ENCODE measurements at regions not wholly inside any gene's neighbourhood (a gene's known extent, or its start where the extent isn't known, plus 50 kb on each side); places are given as distances from the start of the nearest gene placed in this dataset.
"Not testable (repeated sequence)": the region's sequence is repeated elsewhere in the genome, so short reads cannot be mapped to it uniquely, and the experiment has no call there.

DNA sequence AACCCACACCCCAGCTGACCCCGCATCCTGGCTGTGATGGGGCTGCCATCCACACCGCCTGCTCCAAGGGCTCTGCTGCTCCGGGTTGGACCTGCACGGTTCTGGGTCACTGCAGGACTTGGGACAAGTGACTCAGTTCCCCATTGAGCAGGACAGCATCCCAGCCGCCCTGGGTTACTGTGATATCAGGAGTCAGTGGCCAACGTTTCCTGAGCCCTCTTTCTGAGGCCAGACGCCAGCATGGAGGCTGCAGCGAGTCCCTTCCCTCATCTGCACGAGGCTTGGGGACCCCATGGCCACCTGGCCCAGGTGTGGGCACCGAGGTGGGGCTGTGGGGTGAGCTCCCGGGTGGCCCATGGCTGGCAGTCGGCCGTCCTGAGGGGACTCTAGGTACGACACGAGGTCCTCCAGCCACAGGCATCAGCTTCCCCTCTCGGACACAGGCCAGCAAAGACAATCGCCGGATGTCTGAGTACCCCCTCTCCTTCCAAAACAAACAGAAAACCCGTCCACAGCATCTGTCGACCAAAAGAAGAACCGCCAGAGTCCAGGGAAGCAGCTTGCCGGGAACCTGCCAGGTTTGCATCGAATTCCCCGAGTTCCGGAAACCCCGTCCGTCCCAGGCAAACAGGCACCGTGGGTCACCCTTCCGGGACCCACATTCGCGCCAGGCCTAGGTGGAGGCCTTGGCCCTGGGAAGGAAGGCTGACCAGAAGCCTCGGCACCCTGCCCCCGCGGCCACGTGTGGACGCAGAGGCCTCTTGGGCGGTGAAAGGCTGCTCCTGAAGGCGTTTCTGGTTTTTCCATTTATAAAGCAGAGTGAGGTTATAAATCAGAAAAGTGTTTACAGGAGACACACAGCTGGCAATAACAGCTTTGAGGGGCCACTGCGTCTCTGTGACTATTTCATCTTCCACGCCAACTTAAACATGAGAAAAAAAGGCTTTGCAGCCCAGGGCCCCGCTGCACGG is 136.0 kb downstream of the FAM53A start:
- Mint-ChIP-seq H3K27me3 (peaks cover 13% of the 10 kb centered on the region), H3K36me3 (no peaks in the 10 kb centered on the region), H3K9me3 (no peaks in the 10 kb centered on the region), H3K27ac (no peak overlapping the region), H3K4me3 (peak overlapping the region; percentile 11), H3K4me1 (no peaks in the 10 kb centered on the region)
- ATAC-seq (ENCODE audit: low read depth) (no peak), DNase-seq (ENCODE audit: low spot score in 2 of 2) (no peak)

DNA sequence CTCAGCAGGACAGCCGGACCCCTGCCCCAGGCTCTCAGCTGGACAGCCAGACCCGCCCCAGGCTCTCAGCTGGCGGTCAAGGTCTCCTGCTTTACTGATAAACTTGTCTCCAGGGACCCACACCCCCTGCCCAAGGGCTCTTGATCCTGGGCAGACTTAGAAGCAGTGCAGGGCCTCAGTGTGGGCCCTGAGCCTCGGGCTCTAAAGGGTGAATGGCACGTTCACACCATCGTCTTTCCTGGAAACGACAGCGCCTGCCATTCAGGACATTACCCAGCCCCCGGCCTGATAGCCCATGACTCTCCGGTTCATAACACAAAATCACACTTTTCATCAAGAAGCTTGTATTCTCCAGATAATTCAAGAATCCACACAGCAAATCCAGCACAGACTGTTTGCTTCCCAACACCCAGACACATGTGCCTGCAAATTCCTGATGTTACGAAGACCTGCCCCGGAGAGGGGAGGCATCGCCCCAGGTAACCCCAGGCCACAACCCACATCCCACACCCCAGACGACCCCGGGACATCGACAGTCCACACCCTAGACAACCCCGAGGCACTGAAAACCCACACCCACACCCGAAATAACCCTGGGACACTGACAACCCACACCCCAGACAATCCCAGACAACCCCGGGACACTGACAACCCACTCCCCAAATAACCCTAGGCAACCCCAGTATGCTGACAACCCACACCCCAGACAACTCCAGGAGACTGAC is 136.8 kb downstream of the FAM53A start:
- Mint-ChIP-seq H3K9me3 (no peaks in the 10 kb centered on the region), H3K4me1 (no peaks in the 10 kb centered on the region), H3K27me3 (peaks cover 13% of the 10 kb centered on the region), H3K4me3 (no peak overlapping the region), H3K36me3 (no peaks in the 10 kb centered on the region), H3K27ac (no peak overlapping the region)
- DNase-seq (ENCODE audit: low spot score in 2 of 2) (no peak), ATAC-seq (ENCODE audit: low read depth) (no peak)

DNA sequence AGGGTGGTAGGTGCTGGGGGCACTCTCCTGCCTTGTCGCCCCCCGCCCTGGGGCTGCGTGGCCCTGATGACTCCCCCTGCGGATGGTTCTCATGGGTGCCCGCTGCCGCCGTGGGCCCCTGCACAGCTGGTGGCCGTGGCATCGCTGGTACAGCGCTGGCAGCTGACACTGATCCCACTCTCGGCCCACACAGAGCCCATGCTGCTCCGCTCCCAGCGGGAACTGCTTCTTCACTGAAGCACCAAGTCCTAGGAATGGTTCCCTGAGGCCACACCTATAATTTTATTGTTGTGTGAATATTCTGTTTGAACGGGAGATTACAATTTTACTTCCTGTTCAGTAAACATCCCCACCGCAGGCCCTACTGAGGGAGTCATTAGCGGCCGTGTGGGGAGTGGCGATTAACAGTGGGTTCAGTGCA is 138.6 kb upstream of the NKX1-1 start:
- Mint-ChIP-seq H3K4me3 (no peak overlapping the region), H3K27ac (no peak overlapping the region), H3K9me3 (no peaks in the 10 kb centered on the region), H3K36me3 (no peaks in the 10 kb centered on the region), H3K4me1 (no peaks in the 10 kb centered on the region), H3K27me3 (peaks cover 12% of the 10 kb centered on the region)
- no peak for ATAC-seq (ENCODE audit: low read depth)
- DNase-seq (ENCODE audit: low spot score in 2 of 2): no peak

DNA sequence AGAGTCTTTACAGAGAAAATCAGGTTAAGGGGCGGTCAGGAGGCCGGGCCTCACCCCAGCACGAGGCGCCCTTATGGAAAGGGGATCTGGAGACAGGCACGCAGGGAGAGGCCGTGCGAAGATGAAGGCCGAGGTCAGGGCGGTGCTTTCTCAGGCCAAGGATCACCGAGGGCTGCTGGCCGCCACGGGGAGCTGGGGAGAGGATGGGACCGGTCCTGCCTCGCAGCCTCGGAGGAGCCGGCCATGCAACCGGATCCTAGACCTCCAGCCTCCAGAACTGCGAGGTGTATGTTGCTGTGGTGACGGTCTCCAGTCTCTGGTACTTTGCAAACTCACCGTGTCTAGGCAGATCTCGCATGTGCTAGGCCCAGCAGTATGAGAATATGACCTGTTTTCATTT is 138.2 kb upstream of the NKX1-1 start:
- not testable (repeated sequence) for H3K4me3 Mint-ChIP-seq; H3K9me3 Mint-ChIP-seq; H3K36me3 Mint-ChIP-seq; DNase-seq (ENCODE audit: low spot score in 2 of 2); H3K27ac Mint-ChIP-seq; H3K4me1 Mint-ChIP-seq; ATAC-seq (ENCODE audit: low read depth)
- peaks cover 12% of the 10 kb centered on the region for H3K27me3 Mint-ChIP-seq

DNA sequence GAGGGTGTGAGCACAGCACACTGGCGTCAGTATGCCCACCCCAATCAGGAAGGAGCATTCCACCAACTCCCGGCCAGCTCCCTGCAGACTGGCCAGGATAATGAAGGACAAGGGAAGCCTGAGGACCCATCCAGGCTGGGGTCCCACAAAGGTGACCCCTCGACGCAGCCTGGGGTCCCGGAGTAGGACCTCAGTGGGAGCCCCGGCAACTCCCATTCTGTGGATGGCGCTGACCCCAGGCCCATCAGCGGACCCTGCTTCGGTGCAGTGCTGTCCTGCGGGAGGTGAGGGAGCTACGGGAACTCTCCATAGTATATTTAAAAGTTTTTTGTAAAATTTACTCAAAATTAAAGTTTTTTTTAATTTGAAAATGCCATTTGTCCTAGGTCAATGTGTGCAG is 137.7 kb upstream of the NKX1-1 start:
- no peak for ATAC-seq (ENCODE audit: low read depth)
- no peak for DNase-seq (ENCODE audit: low spot score in 2 of 2)
- no peak overlapping the region for H3K4me3 Mint-ChIP-seq
- H3K36me3 Mint-ChIP-seq: no peaks in the 10 kb centered on the region
- no peaks in the 10 kb centered on the region for H3K9me3 Mint-ChIP-seq
- peaks cover 12% of the 10 kb centered on the region for H3K27me3 Mint-ChIP-seq
- H3K4me1 Mint-ChIP-seq: no peaks in the 10 kb centered on the region
- no peak overlapping the region for H3K27ac Mint-ChIP-seq

DNA sequence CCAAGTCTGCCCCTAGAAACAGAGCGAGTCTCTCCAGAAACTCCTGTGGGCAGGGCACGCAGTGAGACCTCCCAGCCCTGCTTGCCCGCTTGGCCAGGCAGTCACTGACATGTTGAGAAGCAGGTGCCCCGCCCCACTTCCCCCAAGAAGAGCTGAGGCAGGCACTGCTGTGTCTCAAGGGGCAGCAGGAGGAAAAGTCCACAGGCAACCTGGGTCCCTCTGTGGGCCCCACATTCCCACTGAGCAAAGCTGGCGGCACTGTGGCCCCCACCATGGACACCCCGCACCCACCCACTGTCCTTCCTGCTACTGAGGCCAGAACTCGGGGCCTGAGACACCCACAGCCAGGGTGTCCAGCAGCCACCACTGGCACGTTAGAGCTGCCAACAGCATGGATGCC is 137.3 kb upstream of the NKX1-1 start:
- no peak for ATAC-seq (ENCODE audit: low read depth)
- H3K36me3 Mint-ChIP-seq: no peaks in the 10 kb centered on the region
- H3K4me1 Mint-ChIP-seq: no peaks in the 10 kb centered on the region
- no peak overlapping the region for H3K27ac Mint-ChIP-seq
- H3K4me3 Mint-ChIP-seq: no peak overlapping the region
- peaks cover 11% of the 10 kb centered on the region for H3K27me3 Mint-ChIP-seq
- no peaks in the 10 kb centered on the region for H3K9me3 Mint-ChIP-seq
- no peak for DNase-seq (ENCODE audit: low spot score in 2 of 2)

DNA sequence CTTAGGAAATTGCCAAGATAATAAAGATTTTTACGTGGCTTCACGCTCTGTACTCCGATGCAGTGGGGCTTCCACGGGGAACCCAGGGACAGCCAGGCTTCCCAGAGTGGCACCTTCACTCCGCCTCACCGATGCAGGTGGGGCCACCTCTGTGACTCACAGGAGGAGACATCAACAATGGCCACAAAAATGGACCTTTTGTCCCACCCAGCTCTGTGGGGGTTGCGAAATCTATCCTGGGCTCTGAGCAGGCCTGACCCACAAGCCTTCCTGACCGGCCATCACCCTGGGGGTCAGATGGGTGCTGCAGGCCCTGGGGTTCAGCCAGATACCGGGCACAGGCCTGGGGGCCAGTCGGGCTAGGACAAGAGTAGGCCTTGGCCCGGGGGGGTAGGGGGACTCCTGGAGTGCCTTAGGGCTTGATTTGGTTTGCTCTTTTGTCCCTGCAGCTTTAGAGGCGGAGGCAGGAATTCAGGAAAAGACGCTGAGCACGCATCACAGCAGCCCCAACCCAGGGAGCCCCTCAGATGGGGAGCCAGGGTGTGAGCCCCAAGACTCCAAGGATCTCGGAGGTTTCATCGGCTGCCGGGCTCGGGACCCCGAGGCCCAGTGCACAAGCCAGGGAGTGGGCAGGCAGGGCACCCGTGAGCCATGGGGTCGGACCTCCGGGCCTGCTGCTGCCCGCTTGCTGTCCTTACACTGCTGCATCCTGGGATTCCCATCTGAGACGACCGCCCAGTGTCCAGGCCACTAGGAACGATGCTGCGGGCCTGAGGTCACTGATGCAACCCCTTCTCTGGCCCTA is 136.5 kb upstream of the NKX1-1 start:
- ATAC-seq (ENCODE audit: low read depth) (no peak), DNase-seq (ENCODE audit: low spot score in 2 of 2) (no peak)
- no peaks in the 10 kb centered on the region for H3K9me3 Mint-ChIP-seq
- H3K4me1 Mint-ChIP-seq: no peaks in the 10 kb centered on the region
- H3K4me3 Mint-ChIP-seq: no peak overlapping the region
- H3K27ac Mint-ChIP-seq: no peak overlapping the region
- peaks cover 9% of the 10 kb centered on the region for H3K27me3 Mint-ChIP-seq
- no peaks in the 10 kb centered on the region for H3K36me3 Mint-ChIP-seq

DNA sequence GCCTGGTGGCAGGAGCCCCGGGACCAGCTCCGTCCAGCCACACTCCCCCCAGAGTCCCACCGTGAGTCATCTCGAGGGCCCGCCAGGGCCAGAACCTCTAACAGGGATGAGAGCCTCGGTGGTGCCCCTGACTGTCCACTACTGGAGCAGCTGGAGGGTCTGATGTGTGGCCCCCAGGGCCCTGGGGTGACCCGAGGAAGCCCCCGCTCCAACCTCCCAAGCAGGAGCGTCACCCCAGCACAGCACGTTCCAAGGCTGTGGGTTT is 135.9 kb upstream of the NKX1-1 start:
- H3K4me3 Mint-ChIP-seq: no peak overlapping the region
- H3K9me3 Mint-ChIP-seq: no peaks in the 10 kb centered on the region
- ATAC-seq (ENCODE audit: low read depth) (no peak), DNase-seq (ENCODE audit: low spot score in 2 of 2) (no peak)
- no peaks in the 10 kb centered on the region for H3K36me3 Mint-ChIP-seq
- no peak overlapping the region for H3K27ac Mint-ChIP-seq
- H3K27me3 Mint-ChIP-seq: peaks cover 7% of the 10 kb centered on the region
- no peaks in the 10 kb centered on the region for H3K4me1 Mint-ChIP-seq

DNA sequence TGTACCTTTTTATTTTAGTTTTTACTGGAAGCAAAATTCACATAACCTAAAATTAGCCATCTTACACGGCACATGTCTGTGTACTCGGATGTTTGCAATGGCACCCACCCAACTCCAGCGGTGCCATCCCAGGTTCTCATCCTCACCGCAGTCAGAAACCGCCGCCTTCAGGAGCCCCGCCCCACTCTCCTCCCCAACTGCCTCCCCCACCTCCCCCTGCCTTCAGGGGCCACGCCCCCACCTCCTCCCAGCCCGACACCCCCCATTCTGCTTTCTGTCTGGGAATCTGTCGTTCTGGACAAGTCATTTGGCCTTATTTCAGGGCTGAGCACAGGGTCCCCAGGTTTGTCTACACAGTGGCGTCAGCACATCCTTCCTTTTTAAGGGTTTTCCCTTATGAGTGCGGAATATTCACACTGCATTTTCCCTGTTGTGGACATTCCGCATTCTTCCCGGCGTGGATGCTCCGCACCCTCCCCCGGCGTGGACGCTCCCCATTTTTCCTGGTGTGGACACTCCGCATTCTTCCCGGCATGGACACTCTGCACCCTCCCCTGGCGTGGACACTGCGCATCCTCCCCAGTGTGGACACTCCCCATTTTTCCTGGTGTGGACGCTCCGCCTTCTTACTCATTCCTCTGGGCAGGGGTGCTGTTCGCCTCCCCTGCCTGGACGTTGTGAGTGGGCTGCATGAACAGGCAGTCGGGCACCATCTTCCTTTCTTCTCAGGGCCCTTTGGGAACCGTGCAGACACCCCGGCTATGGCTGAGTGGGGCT is 135.4 kb upstream of the NKX1-1 start:
- Mint-ChIP-seq H3K9me3 (no peaks in the 10 kb centered on the region), H3K4me3 (no peak overlapping the region), H3K27me3 (peaks cover 11% of the 10 kb centered on the region), H3K36me3 (no peaks in the 10 kb centered on the region), H3K4me1 (no peaks in the 10 kb centered on the region), H3K27ac (no peak overlapping the region)
- DNase-seq (ENCODE audit: low spot score in 2 of 2) (no peak), ATAC-seq (ENCODE audit: low read depth) (no peak)

DNA sequence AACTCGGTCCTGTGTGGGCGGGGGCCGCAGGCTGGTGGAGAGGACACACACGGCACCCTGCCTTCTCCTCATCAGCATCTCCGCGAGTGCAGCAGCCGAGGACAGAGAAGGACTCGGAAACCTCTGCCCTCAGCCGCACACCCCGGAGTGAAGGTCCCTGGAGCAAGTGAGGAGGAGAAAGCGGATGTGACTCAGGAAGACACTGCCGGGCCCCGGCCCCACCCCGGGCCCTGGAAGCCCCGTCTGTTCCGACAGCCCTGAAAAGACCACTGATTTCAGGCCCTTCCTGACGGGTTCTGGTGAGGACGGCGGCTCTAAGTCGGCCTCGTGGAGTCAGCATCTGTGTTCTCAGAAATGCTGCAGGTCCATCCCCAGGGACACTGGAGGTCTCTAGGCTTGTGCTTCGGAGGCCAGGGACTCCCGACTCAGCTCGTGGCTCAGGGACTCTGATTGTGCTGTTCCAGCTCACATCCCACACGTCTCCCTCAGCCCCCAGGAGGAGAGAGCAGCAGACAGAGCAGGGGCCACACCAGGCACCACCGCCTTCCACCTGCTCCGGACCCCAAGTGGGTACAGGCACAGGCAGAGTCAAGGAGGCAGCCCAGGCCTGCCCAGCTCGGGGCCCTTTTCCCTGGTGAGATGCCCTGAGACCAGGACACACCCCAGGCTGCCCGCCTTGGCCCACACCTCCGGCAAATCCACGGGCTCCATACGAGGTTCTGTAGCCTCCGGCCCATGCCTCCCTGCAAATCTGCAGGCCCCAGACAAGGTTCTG is 134.5 kb upstream of the NKX1-1 start:
- no peaks in the 10 kb centered on the region for H3K4me1 Mint-ChIP-seq
- H3K36me3 Mint-ChIP-seq: no peaks in the 10 kb centered on the region
- no peaks in the 10 kb centered on the region for H3K9me3 Mint-ChIP-seq
- peaks cover 11% of the 10 kb centered on the region for H3K27me3 Mint-ChIP-seq
- H3K27ac Mint-ChIP-seq: no peak overlapping the region
- DNase-seq (ENCODE audit: low spot score in 2 of 2): no peak
- no peak for ATAC-seq (ENCODE audit: low read depth)
- H3K4me3 Mint-ChIP-seq: no peak overlapping the region

DNA sequence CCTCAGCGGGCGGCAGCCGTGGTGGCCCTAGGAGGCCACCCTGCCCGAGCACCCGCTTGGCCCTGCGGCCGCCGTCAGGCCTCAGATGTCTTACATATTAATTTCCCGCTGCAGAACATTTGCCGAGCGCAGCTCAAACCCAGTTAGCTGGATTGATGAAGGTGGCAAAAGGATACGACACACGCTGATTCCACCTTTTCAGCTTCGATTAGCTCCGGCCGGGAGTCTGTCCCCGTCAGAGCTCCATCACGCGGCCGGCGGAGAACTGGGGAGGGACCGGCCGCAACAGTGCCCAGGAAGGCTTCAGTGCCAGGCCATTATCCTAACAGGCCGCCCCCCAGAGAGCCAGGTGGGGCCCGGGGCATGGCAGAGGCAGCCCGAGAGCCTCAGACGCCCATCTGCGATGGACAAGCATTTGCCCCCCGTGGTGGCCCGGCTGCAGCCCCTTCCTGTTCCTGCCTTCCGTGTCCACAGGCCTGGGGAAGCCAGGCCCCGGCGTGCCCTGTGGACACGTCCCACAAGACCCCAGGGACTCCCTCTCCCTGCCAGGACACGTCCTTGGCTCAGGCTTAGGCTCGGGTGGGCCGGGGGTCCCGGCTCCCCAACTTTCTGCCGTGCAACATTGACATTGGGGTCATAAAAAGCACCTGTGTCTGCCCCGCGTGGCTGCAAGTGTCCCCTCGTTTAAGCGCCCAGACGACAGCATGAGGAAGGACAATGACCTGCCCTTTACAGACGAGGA is 133.8 kb upstream of the NKX1-1 start:
- ATAC-seq (ENCODE audit: low read depth): no peak
- Mint-ChIP-seq H3K27ac (no peak overlapping the region), H3K4me1 (no peaks in the 10 kb centered on the region), H3K9me3 (no peaks in the 10 kb centered on the region), H3K4me3 (no peak overlapping the region), H3K27me3 (peaks cover 11% of the 10 kb centered on the region), H3K36me3 (no peaks in the 10 kb centered on the region)
- no peak for DNase-seq (ENCODE audit: low spot score in 2 of 2)

DNA sequence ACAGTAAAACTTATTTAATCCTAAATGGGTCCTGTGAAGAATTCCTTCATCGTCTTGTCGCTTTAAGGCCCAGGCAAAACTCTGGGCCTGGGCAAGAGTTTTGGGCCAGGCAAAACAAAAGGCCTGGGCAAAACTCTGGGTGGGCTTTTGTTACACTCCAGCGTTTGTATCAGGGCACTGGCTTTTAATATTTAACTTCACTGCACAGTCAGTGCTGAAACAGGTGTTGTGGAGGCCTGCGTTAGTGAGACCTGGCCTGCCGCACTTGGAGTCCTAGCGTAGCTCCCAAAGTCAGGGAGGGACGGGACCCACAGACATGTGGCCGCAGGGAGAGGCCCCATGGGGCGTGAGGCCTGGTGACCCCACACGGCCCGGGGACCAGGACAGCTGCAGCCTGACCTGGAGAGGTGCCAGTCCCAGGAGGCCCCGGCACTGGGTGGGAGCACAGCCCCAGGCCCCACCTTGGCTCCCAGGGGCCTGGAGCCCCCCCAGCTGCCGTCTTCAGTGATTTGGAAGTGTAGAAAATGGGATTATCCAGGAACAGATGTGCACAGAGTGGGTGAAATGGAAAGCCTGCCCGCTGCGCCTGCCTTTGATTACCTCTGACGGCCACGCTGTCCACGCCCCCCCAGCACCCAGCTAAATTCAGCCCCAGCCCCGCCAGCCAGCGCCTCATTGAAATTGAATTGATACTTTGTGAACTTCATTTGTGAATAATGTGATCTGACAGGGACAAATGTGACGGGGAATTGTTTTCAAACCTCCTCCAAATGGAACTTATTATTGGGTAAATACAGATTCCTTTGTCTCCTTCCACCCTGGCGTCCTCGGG is 132.9 kb upstream of the NKX1-1 start:
- Mint-ChIP-seq H3K4me3 (no peak overlapping the region), H3K27ac (no peak overlapping the region), H3K4me1 (no peaks in the 10 kb centered on the region), H3K27me3 (peaks cover 11% of the 10 kb centered on the region), H3K9me3 (no peaks in the 10 kb centered on the region), H3K36me3 (no peaks in the 10 kb centered on the region)
- ATAC-seq (ENCODE audit: low read depth): no peak
- no peak for DNase-seq (ENCODE audit: low spot score in 2 of 2)

Measured in memory B cell (primary cell).